ENCODE measurements at regions not wholly inside any gene's neighbourhood (a gene's known extent, or its start where the extent isn't known, plus 50 kb on each side); places are given as distances from the start of the nearest gene placed in this dataset.

- TF ChIP-seq POLR2A (IDR thresholded peaks at IDR 0.05; ENCODE audit: low read depth, low read length) (no peak), TAF1 (IDR thresholded peaks at IDR 0.05; ENCODE audit: low read depth, low read length) (no peak), POLR2AphosphoS5 (IDR thresholded peaks at IDR 0.05; ENCODE audit: low read depth, low read length) (no peak), SPI1 (IDR thresholded peaks at IDR 0.05; ENCODE audit: low read depth, low read length) (no peak), PAX5 (IDR thresholded peaks at IDR 0.05; ENCODE audit: insufficient read depth, low read length, severe bottlenecking) (no peak)
Measured at GRCh38 chr7:142616121-142616643, 133.1 kb upstream of the PRSS1 start.
